ENCODE measurements at regions not wholly inside any gene's neighbourhood (a gene's known extent, or its start where the extent isn't known, plus 50 kb on each side); places are given as distances from the start of the nearest gene placed in this dataset.

GRCh38 chr11:8763070-8763685, 80.6 kb downstream of the RPL27A start:
- no peak for TF ChIP-seq TAF1 (IDR thresholded peaks at IDR 0.05; ENCODE audit: borderline replicate concordance, insufficient read depth, low read length)
- TF ChIP-seq POLR2AphosphoS5 (IDR thresholded peaks at IDR 0.05; ENCODE audit: low read depth, low read length) = no peak
- no peak for TF ChIP-seq FOXP2 (optimal IDR thresholded peaks at IDR 0.05; ENCODE audit: borderline replicate concordance, extremely low read depth, extremely low read length, insufficient read depth)
- no peak for TF ChIP-seq REST (IDR thresholded peaks at IDR 0.05; ENCODE audit: insufficient read depth in 1 of 2, low read depth in 2 of 2, low read length in 2 of 2)
- no peak for TF ChIP-seq SIN3A (IDR thresholded peaks at IDR 0.05; ENCODE audit: borderline replicate concordance, insufficient read depth, low read length)

GRCh38 chr11:8765294-8765693, 82.7 kb downstream of the RPL27A start:
- TF ChIP-seq POLR2AphosphoS5 (IDR thresholded peaks at IDR 0.05; ENCODE audit: low read depth, low read length) = no peak

GRCh38 chr11:8766043-8766987, 83.7 kb downstream of the RPL27A start:
- no peak for TF ChIP-seq SIN3A (IDR thresholded peaks at IDR 0.05; ENCODE audit: borderline replicate concordance, insufficient read depth, low read length)
- no peak for TF ChIP-seq FOXP2 (optimal IDR thresholded peaks at IDR 0.05; ENCODE audit: borderline replicate concordance, extremely low read depth, extremely low read length, insufficient read depth)
- no peak for TF ChIP-seq TAF1 (IDR thresholded peaks at IDR 0.05; ENCODE audit: borderline replicate concordance, insufficient read depth, low read length)
- no peak for TF ChIP-seq POLR2AphosphoS5 (IDR thresholded peaks at IDR 0.05; ENCODE audit: low read depth, low read length)

GRCh38 chr11:8766988-8767374, 84.4 kb downstream of the RPL27A start:
- TF ChIP-seq TAF1 (IDR thresholded peaks at IDR 0.05; ENCODE audit: borderline replicate concordance, insufficient read depth, low read length) (no peak), FOXP2 (optimal IDR thresholded peaks at IDR 0.05; ENCODE audit: borderline replicate concordance, extremely low read depth, extremely low read length, insufficient read depth) (no peak), POLR2AphosphoS5 (IDR thresholded peaks at IDR 0.05; ENCODE audit: low read depth, low read length) (no peak), REST (IDR thresholded peaks at IDR 0.05; ENCODE audit: insufficient read depth in 1 of 2, low read depth in 2 of 2, low read length in 2 of 2) (no peak)

GRCh38 chr11:8767466-8768142, 85.0 kb downstream of the RPL27A start:
- TF ChIP-seq REST (IDR thresholded peaks at IDR 0.05; ENCODE audit: insufficient read depth in 1 of 2, low read depth in 2 of 2, low read length in 2 of 2) = no peak
- TF ChIP-seq TAF1 (IDR thresholded peaks at IDR 0.05; ENCODE audit: borderline replicate concordance, insufficient read depth, low read length) = no peak
- no peak for TF ChIP-seq SIN3A (IDR thresholded peaks at IDR 0.05; ENCODE audit: borderline replicate concordance, insufficient read depth, low read length)
- TF ChIP-seq POLR2AphosphoS5 (IDR thresholded peaks at IDR 0.05; ENCODE audit: low read depth, low read length) = no peak
- no peak for TF ChIP-seq FOXP2 (optimal IDR thresholded peaks at IDR 0.05; ENCODE audit: borderline replicate concordance, extremely low read depth, extremely low read length, insufficient read depth)
